WTC11 (cell line): ENCODE measurements at regions not wholly inside any gene's neighbourhood (a gene's known extent, or its start where the extent isn't known, plus 50 kb on each side); places are given as distances from the start of the nearest gene placed in this dataset.

Experiments
- ATAC-seq: fragments of 200-7000 bp; cut with Tn5 transposase; 2 replicates; pipeline ENCODE4 v1.10.0; 2021; ENCODE audit warnings: mild to moderate bottlenecking, moderate library complexity
- CTCF ChIA-PET: fragments of 300-600 bp; sonication (Branson Sonifier 250); formaldehyde crosslinking; loops from one replicate; lab custom pipeline; 2021; ENCODE audit warnings: antibody characterized with exemption; lab: Charles Lee
- POLR2A ChIA-PET: fragments of 350-600 bp; sonication (Branson Sonifier 250); formaldehyde crosslinking; loops from one replicate; lab custom pipeline; 2021; ENCODE audit warnings: antibody characterized with exemption; lab: Charles Lee
- DNase-seq: peaks from one replicate; pipeline ENCODE4 v3.0.0; 2021; ENCODE audit warnings: low spot score
- H3K27ac Mint-ChIP-seq: 2 replicates; pipeline ENCODE4 v1.8.0; 2021; ENCODE audit warnings: mixed read lengths
- H3K27me3 Mint-ChIP-seq: 2 replicates; pipeline ENCODE4 v1.8.0; 2021; ENCODE audit warnings: low read depth, mild to moderate bottlenecking, moderate library complexity, mixed read lengths
- H3K36me3 Mint-ChIP-seq: 2 replicates; pipeline ENCODE4 v1.8.0; 2021; ENCODE audit warnings: mixed read lengths
- H3K4me1 Mint-ChIP-seq: 2 replicates; pipeline ENCODE4 v1.8.0; 2022; ENCODE audit warnings: mixed read lengths
- H3K4me3 Mint-ChIP-seq: 2 replicates; pipeline ENCODE4 v1.8.0; 2021; ENCODE audit warnings: mild to moderate bottlenecking, moderate library complexity, mixed read lengths
- H3K9me3 Mint-ChIP-seq: 2 replicates; pipeline ENCODE4 v1.8.0; 2021; ENCODE audit warnings: mixed read lengths
- ATF6 ChIP-seq: sonication (generic); formaldehyde crosslinking; IDR thresholded peaks from 2 replicates; pipeline ENCODE4 v1.8.1; 2023; ENCODE audit warnings: mild to moderate bottlenecking, missing genetic modification reagents
- GRHL2 ChIP-seq: fragments of 250-450 bp; sonication (Bioruptor Pico); IDR thresholded peaks from 2 replicates; pipeline ENCODE4 v1.8.0; 2022; ENCODE audit warnings: mild to moderate bottlenecking, moderate library complexity; ENCODE audit not compliant: insufficient replicate concordance, severe bottlenecking
- IRF2 ChIP-seq: sonication (generic); formaldehyde crosslinking; IDR thresholded peaks from 2 replicates; pipeline ENCODE4 v1.8.0; 2022; ENCODE audit warnings: low read depth, missing genetic modification reagents, borderline replicate concordance
- JAZF1 ChIP-seq: fragments of 250-450 bp; sonication (Bioruptor Pico); IDR thresholded peaks from 2 replicates; pipeline ENCODE4 v1.9.0; 2021; ENCODE audit warnings: moderate library complexity, mild to moderate bottlenecking, inconsistent platforms
- MLX ChIP-seq: sonication (generic); formaldehyde crosslinking; IDR thresholded peaks from 2 replicates; pipeline ENCODE4 v1.8.1; 2023; ENCODE audit warnings: mild to moderate bottlenecking, missing genetic modification reagents, moderate library complexity
- NR3C1 ChIP-seq: sonication (generic); formaldehyde crosslinking; conservative IDR thresholded peaks from 2 replicates; pipeline ENCODE4 v1.8.1; 2023; ENCODE audit warnings: low read depth, mild to moderate bottlenecking, missing genetic modification reagents
- PRDM15 ChIP-seq: sonication (generic); formaldehyde crosslinking; IDR thresholded peaks from 2 replicates; pipeline ENCODE4 v1.8.0; 2022; ENCODE audit warnings: missing genetic modification reagents
- PRRX2 ChIP-seq: fragments of 250-450 bp; sonication (Bioruptor Pico); IDR thresholded peaks from 2 replicates; pipeline ENCODE4 v1.8.0; 2021; ENCODE audit warnings: mild to moderate bottlenecking
- STAT6 ChIP-seq: sonication (generic); formaldehyde crosslinking; conservative IDR thresholded peaks from 2 replicates; pipeline ENCODE4 v1.8.1; 2023; ENCODE audit warnings: mild to moderate bottlenecking, low read depth, missing genetic modification reagents, moderate library complexity
- TEAD4 ChIP-seq: sonication (generic); formaldehyde crosslinking; IDR thresholded peaks from 2 replicates; pipeline ENCODE4 v1.8.0; 2022; ENCODE audit warnings: mild to moderate bottlenecking, missing genetic modification reagents
- USF1 ChIP-seq: sonication (generic); formaldehyde crosslinking; IDR thresholded peaks from 2 replicates; pipeline ENCODE4 v1.8.0; 2022; ENCODE audit warnings: mild to moderate bottlenecking, missing genetic modification reagents
- ZBTB43 ChIP-seq: sonication (generic); formaldehyde crosslinking; IDR thresholded peaks from 2 replicates; pipeline ENCODE4 v1.8.1; 2023; ENCODE audit warnings: mild to moderate bottlenecking, missing genetic modification reagents
- ZNF219 ChIP-seq: sonication (generic); formaldehyde crosslinking; IDR thresholded peaks from 2 replicates; pipeline ENCODE4 v1.8.0; 2023; ENCODE audit warnings: missing genetic modification reagents, mild to moderate bottlenecking, borderline replicate concordance
- ZNF671 ChIP-seq: fragments of 250-450 bp; sonication (Bioruptor Pico); IDR thresholded peaks from 2 replicates; pipeline ENCODE4 v1.8.0; 2021; ENCODE audit warnings: mild to moderate bottlenecking

- peaks cover 6% of the 10 kb centered on the region for H3K9me3 Mint-ChIP-seq
- ChIA-PET POLR2A (no interaction called here), CTCF (no interaction called here)
- TF ChIP-seq PRRX2 (CRISPR knock-in tag) = no peak
- H3K27ac Mint-ChIP-seq = no peak overlapping the region
- H3K36me3 Mint-ChIP-seq = no peaks in the 10 kb centered on the region
- H3K4me3 Mint-ChIP-seq = no peak overlapping the region
- ATAC-seq (no peak), DNase-seq (no peak)
- H3K27me3 Mint-ChIP-seq = no peaks in the 10 kb centered on the region
- H3K4me1 Mint-ChIP-seq = no peaks in the 10 kb centered on the region
Measured at GRCh38 chr4:96691521-96691920, 851.6 kb downstream of the PDHA2 start.

GRCh38 chr4:96698831-96699230, 858.9 kb downstream of the PDHA2 start:
- Mint-ChIP-seq H3K4me3 (no peak overlapping the region), H3K36me3 (no peaks in the 10 kb centered on the region), H3K27ac (no peak overlapping the region), H3K9me3 (no peaks in the 10 kb centered on the region), H3K4me1 (peaks cover 12% of the 10 kb centered on the region), H3K27me3 (no peaks in the 10 kb centered on the region)
- CTCF ChIA-PET = no interaction called here
- ATAC-seq (no peak), DNase-seq (no peak)
- TF ChIP-seq ATF6 (CRISPR knock-in tag) (no peak), PRDM15 (no peak), MLX (no peak), TEAD4 (CRISPR knock-in tag) (no peak), IRF2 (CRISPR knock-in tag) (no peak), ZNF671 (CRISPR knock-in tag) (no peak), USF1 (CRISPR knock-in tag) (no peak), ZNF219 (CRISPR knock-in tag) (no peak), ZBTB43 (CRISPR knock-in tag) (no peak), NR3C1 (CRISPR knock-in tag) (no peak), STAT6 (no peak), GRHL2 (CRISPR knock-in tag) (no peak), JAZF1 (no peak)
- POLR2A ChIA-PET = no interaction called here
